GM18907 (cell line): ENCODE measurements at regions not wholly inside any gene's neighbourhood (a gene's known extent, or its start where the extent isn't known, plus 50 kb on each side); places are given as distances from the start of the nearest gene placed in this dataset.
"Not testable (repeated sequence)": the region's sequence is repeated elsewhere in the genome, so short reads cannot be mapped to it uniquely, and the experiment has no call there.

ENCODE experiments used
- ATAC-seq: cut with Tn5 transposase; IDR thresholded peaks from one replicate; pipeline ENCODE4 v1.9.1; 2021; ENCODE audit warnings: mild to moderate bottlenecking, moderate library complexity; ENCODE audit not compliant: unreplicated experiment

GRCh38 chr4:111337186-111337876 is 714.5 kb upstream of the PITX2 start:
- not testable (repeated sequence) for ATAC-seq

GRCh38 chr4:111359602-111360001 is 736.7 kb upstream of the PITX2 start:
- ATAC-seq, result no peak

GRCh38 chr4:111360906-111361305 is 738.0 kb upstream of the PITX2 start:
- ATAC-seq, result no peak

DNA sequence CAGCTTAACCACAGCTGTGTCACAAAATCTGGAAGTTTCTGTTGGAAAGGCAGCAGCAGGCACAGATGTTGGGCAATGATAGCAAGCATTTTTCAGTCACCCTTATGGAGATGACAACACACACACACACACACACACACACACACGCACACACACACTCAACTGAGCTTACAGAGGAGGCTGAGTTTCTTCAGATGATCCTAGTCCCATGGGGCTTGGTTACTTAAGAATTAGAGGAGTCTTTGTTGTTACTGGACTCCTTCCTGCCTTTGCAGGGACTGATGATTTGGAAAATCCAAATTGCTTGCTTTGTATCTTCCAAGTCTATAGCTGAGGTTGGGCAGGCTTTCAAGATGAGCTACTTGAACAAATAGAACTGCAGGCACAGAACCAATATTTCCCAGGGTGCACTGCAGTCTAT is 740.1 kb upstream of the PITX2 start:
- ATAC-seq, result no peak

GRCh38 chr4:111377880-111378279 is 755.0 kb upstream of the PITX2 start:
- not testable (repeated sequence) for ATAC-seq

- ATAC-seq, result no peak
These were observed 756.7 kb upstream of the FAM241A start for GRCh38 chr4:111388561-111388960.

GRCh38 chr4:111391829-111392228 is 753.4 kb upstream of the FAM241A start:
- no peak for ATAC-seq

DNA sequence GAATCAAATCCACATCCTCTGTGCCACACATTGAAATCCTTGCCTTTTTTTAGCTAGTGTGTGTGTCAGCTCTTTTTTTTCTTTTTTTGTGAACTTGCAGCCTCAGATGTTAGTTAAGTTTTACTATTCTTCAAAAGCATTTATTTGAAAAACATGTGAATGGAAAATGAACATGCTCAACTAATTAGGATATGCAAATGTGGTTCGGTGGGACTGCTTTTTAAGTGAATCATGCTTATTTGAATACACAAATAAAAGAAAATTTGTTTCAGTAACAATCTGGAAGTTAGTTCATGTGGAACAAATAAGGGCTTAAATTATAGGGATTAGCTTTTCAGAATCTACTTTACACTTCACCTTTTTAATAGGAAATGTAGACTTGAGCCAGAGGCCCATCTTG is 751.5 kb upstream of the FAM241A start:
- ATAC-seq, result no peak

DNA sequence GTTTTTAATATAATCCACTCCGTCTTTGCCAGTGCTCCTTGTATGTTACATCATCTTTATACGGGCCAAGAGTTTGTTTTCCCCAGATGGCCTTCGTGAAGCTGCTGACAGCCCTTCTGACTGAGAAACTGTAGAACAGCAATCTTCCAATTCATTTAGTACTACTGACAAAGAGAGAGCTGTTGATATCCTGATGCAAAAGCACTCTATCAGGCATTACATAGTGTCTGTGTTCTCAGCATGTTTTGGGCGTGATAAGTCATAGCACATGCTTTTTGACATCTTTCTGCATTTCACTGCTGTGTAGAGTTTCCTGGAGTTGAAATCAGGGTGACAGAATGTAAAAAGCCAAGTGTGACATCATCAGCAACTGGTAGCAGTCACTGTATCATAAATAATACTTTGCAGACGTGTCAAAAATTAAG is 746.3 kb upstream of the FAM241A start:
- no peak for ATAC-seq

- no peak for ATAC-seq
These were observed 745.6 kb upstream of the FAM241A start for GRCh38 chr4:111399623-111400022.

DNA sequence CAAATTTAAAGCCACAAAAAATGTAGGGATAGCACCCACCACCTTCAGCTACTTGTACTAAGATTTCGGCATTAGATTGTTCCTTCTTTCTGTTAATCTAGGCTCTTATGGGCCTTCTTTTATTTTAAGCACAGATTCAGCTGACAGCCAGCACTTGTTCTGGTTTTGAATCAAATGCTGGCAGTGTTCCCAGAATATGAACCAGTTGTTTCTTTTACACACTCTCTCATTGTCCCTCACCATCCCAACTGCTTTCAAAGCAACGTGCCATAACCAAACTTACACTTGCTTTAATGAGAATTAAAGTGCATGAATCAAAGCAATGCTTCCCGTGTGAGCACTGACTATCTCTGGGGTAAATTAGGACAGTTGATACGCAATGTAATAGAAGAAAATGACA is 744.5 kb upstream of the FAM241A start:
- ATAC-seq, result no peak

DNA sequence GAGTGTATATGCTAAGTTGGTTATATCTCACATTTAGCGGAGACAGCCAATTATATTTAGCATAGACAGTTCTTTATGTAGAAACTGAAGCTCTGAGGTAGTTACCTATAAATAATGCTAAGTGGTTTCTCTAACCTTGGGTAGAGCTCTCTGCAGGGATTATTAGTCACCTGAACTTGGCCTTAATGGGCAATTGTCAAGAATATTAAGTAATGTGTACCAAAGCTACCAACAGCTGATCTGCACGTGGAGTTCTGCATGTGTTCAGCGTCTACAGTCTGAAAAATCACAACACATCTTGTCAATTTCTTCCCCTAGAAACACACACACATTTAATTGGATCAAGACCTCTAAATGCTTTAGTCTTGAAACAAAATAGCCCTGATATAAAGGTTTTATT is 740.6 kb upstream of the FAM241A start:
- no peak for ATAC-seq

DNA sequence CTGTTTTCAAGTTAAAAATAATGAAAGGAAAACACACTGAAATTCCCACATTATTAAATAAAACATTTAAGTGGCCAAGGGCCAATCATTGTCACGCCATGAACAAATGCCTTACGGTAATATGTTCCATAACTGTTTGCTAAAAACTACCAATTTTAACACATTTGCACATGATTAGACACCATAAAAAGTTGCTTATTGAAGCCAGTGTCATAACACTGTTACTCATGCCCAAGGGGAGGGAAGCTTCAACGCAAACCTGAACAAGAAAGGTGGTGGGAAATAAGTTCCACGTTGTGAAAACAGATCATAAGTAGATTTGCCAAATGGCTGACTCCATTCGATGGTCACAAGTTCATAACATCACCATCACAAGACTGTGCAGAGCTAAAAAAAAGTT is 739.3 kb upstream of the FAM241A start:
- no peak for ATAC-seq

GRCh38 chr4:111410571-111410970 is 734.7 kb upstream of the FAM241A start:
- ATAC-seq, result no peak

- no peak for ATAC-seq
These were observed 727.7 kb upstream of the FAM241A start for GRCh38 chr4:111417521-111417920.

GRCh38 chr4:111433441-111433840 is 711.8 kb upstream of the FAM241A start:
- ATAC-seq, result no peak

- no peak for ATAC-seq
These were observed 710.7 kb upstream of the FAM241A start for GRCh38 chr4:111434586-111434985.

DNA sequence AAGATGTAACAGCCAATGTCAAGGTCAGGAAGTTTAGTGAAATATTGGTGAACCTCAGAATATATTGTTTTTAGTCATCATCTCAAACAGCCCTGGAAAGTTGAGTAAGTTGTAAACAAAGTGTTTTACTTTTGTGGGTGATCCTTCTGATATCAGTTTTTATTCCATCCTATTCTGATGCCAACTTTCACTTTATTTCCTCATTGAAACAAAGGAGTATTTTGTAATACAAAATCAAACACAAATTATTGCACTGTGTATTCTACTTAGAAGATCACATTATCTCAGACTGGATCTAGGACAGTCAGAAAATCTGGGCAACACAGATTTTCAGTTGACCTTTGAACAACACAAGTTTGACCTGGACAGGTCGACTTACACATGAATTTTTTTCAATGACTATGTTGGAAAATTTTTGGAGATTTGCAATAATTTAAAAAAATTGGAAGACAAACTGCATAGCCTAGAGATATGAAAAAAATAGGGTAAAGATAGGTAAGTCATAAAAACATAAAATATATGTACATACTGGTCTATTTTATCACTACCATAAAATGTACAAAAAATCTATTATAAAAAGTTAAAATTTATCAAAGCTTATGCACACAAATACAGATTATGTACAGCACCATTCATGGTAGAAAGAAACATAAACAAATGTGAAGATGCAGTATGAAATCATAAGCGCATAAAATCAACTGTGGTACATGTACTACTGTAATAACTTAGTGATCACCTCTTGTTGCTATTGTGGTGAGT is 709.1 kb upstream of the FAM241A start:
- no peak for ATAC-seq

DNA sequence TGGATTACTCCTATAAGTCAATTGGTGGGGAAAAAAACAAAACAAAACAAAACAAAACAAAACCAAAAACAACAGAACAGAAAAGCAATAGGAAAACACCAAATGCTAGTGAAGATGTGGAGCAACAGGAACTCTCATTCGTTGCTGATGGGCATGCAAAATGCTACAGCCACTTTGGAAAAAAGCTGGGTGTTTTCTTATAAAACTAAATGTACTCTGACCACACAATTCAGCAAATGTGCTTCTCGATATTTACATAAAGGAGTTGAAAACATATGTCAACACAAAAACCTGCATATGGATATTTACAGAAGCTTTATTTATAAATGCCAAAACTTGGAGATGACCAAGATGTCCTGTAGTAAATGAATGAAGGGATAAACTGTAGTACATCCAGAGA is 703.6 kb upstream of the FAM241A start:
- no peak for ATAC-seq

DNA sequence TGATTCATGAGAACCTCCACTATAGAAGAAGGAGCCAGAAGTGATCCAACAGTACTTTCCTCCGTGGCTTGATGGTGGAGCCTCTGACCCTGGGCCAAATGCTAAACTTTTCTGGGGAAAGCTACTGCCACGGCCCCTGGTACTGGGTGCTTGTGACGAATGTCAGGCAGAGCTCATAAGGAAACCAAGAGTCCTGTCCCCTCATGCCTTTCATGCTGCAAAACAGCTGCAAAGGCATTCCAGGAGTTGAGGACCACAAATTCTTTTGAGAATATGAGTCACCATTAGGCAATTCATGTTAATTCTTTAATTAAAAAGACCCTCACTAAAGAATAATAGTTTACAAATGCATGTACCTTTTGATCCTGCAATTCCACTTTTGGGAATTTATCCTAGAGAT is 700.4 kb upstream of the FAM241A start:
- ATAC-seq, result not testable (repeated sequence)

DNA sequence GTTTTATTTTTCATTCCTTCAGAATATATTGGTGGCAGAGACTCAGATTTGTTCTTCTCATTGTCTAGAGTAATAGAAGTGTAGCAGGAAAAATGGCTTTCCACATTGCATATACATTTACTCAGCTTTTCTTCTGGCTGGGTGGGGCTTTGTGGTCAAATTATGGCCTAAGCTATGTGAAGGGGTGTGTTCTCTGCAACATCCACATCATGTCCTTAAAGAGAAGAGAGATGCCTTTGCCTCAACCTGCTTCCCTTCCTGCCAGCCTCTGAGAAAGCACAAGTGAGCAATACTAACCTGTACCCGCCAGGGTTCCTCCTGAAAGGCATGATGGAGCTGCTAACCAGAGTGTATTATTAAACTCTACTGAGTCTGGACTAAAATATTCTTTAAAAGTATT is 695.6 kb upstream of the FAM241A start:
- no peak for ATAC-seq

- no peak for ATAC-seq
These were observed 694.4 kb upstream of the FAM241A start for GRCh38 chr4:111450867-111451266.
